Muscle layer of colon (tissue), 2 donors: ENCODE measurements at regions not wholly inside any gene's neighbourhood (a gene's known extent, or its start where the extent isn't known, plus 50 kb on each side); places are given as distances from the start of the nearest gene placed in this dataset.

Experiments
- H3K27ac ChIP-seq: one replicate; pipeline ENCODE4 v1.7.0; 2013; ENCODE audit warnings: low read depth, mild to moderate bottlenecking, low read length, moderate library complexity
- H3K27me3 ChIP-seq, 2 donors: one replicate each; pipeline ENCODE4 v1.7.0; 2013; ENCODE audit warnings: low read length in 2 of 2, mild to moderate bottlenecking in 2 of 2; ENCODE audit not compliant: insufficient read depth in 2 of 2, control insufficient read depth in 1 of 2
- H3K36me3 ChIP-seq: one replicate; pipeline ENCODE4 v1.7.0; 2013; ENCODE audit warnings: mild to moderate bottlenecking, low read length; ENCODE audit not compliant: insufficient read depth
- H3K4me1 ChIP-seq: one replicate; pipeline ENCODE4 v1.7.0; 2013; ENCODE audit warnings: mild to moderate bottlenecking, low read length; ENCODE audit not compliant: insufficient read depth
- H3K4me3 ChIP-seq, 2 donors: one replicate each; pipeline ENCODE4 v1.7.0; 2013; ENCODE audit warnings: low read length in 2 of 2, low read depth in 1 of 2, mild to moderate bottlenecking in 1 of 2, moderate library complexity in 1 of 2
- H3K9ac ChIP-seq: one replicate; pipeline ENCODE4 v1.7.0; 2013; ENCODE audit warnings: low read length
- H3K9me3 ChIP-seq: one replicate; pipeline ENCODE4 v1.7.0; 2013; ENCODE audit warnings: mild to moderate bottlenecking, low read length
- donor health status: abdominal sarcoma.
- donor health status: Adenocarcinoma of cecum.

DNA sequence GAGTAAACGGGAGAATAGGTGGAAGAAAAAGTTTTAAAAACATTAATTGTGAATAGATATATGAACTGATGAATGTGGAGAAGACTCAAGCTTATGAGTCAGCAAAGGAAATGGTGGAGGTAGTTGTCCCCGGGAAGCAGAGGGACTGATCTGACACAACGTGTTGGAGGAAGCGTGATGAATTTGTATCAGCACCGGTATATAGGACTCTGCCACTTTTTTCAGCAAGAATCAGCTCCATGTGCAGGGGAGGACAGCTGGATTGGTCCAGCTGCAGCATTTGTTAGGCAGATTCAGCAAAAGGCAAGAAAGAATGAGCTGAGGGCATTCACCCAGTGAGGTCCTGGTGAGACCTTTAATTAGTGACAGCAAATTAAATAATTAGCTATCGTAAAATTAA is 276.0 kb downstream of the TENT4A start:
- Histone ChIP-seq H3K4me1 (no peaks in the 10 kb centered on the region), H3K9ac (no peak overlapping the region), H3K36me3 (no peaks in the 10 kb centered on the region), H3K27me3 (no peaks in the 10 kb centered on the region), H3K9me3 (no peaks in the 10 kb centered on the region), H3K27ac (no peak overlapping the region), H3K4me3 (no peak overlapping the region)

DNA sequence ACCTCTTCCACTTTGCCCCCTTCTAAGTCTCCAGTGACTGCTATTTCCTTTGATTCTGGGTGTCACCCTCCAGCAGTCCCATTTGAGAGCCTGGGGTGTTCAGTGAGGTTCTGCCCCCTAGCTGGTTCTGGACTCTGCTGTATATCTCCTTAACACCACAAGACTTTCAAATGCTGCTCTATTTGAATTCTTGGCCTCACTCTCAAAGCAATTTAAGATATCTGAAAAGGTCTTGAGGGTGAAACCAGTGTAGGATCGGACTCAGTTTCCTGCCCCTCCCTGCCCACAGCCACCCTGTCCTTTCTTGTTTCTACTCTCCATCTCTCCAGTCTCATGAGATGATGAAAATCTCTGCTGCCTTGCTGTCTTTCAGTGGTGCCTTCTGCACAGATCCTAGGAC is 280.9 kb downstream of the TENT4A start:
- H3K27me3 ChIP-seq: no peaks in the 10 kb centered on the region
- H3K4me3 ChIP-seq: no peak overlapping the region
- H3K9ac ChIP-seq: no peak overlapping the region
- no peak overlapping the region for H3K27ac ChIP-seq
- no peaks in the 10 kb centered on the region for H3K9me3 ChIP-seq
- no peaks in the 10 kb centered on the region for H3K36me3 ChIP-seq
- no peaks in the 10 kb centered on the region for H3K4me1 ChIP-seq

DNA sequence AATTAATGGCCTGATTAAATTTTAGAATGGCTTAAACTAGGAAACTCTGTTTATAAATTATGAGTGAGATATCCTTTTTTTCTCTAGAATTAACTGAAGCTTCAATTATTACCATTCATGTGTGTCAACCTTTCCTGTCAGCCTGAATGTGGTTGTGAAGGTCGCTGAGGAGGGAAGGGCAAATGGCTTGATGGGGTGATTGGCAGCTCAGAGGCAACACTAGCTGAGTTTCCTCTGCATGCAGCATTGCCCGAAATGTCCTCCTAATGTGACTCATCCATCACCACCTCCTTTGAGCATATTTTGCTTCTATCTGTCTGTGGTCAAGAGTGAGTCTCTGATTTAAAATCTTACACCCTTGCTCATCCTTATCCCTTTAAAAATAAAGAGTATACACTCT is 281.9 kb downstream of the TENT4A start:
- Histone ChIP-seq H3K9ac (no peak overlapping the region), H3K9me3 (no peaks in the 10 kb centered on the region), H3K27me3 (no peaks in the 10 kb centered on the region), H3K36me3 (no peaks in the 10 kb centered on the region), H3K4me1 (no peaks in the 10 kb centered on the region), H3K4me3 (no peak overlapping the region), H3K27ac (no peak overlapping the region)

DNA sequence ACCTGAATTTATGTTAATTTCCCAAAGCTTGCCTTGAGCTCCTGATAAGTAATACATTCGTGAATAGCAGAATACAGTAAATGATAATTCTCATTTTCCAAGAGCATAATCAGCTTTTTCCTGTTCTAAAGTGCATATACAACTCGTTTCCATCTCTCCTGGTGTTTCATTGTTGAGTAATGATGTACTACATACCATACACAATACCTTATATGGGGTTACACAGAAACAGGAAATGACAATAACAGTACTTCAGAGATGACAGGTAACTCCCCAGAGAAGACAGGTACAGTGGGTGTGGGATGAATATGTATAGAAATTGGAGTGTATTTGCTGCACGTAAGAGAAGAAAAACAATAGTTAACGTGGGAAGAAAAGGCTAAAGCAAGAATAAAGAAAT is 287.1 kb downstream of the TENT4A start:
- no peak overlapping the region for H3K27ac ChIP-seq
- H3K4me3 ChIP-seq: no peak overlapping the region
- no peak overlapping the region for H3K9ac ChIP-seq
- no peaks in the 10 kb centered on the region for H3K9me3 ChIP-seq
- no peaks in the 10 kb centered on the region for H3K27me3 ChIP-seq
- no peaks in the 10 kb centered on the region for H3K36me3 ChIP-seq
- H3K4me1 ChIP-seq: no peaks in the 10 kb centered on the region

DNA sequence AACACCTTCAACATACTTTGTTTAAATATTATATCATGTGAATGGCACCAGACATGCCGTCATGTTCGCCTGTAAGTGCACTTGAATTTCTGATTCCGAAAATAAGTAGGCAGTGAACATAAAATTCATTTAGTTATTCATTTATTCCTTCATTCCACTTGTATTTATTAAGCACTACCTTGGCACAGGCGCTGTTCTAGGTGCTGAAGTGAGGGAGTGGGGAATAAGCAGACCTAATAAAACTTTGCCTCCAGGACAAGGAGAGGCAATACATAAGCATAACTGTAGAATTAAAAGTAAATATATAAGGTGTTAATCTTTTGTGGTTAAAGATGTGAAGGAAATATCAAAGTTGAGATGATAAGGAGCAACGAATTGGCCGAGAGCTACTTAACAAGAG is 297.4 kb downstream of the TENT4A start:
- H3K4me1 ChIP-seq: no peaks in the 10 kb centered on the region
- no peak overlapping the region for H3K4me3 ChIP-seq
- no peak overlapping the region for H3K9ac ChIP-seq
- H3K27me3 ChIP-seq: no peaks in the 10 kb centered on the region
- no peak overlapping the region for H3K27ac ChIP-seq
- no peaks in the 10 kb centered on the region for H3K36me3 ChIP-seq
- no peaks in the 10 kb centered on the region for H3K9me3 ChIP-seq

DNA sequence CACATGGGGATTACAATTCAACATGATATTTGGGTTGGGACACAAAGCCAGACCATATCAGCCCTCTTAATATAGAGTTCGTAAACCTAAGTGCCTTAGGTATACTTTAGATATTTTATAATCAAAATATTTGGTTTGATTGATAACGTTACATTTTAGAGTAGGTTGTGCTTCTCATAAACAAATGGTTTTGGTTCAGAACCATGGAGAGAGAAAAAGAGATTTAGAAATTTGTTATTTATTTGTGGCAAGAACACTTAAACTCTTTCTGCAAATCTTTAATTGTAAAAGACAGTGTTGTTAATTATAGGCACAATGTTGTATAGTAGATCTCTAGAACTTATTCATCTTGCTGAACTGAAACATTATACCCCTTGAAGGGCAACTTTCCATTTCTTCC is 298.8 kb downstream of the TENT4A start:
- no peaks in the 10 kb centered on the region for H3K4me1 ChIP-seq
- no peak overlapping the region for H3K27ac ChIP-seq
- H3K36me3 ChIP-seq: no peaks in the 10 kb centered on the region
- H3K4me3 ChIP-seq: no peak overlapping the region
- no peaks in the 10 kb centered on the region for H3K27me3 ChIP-seq
- H3K9ac ChIP-seq: no peak overlapping the region
- H3K9me3 ChIP-seq: no peaks in the 10 kb centered on the region

DNA sequence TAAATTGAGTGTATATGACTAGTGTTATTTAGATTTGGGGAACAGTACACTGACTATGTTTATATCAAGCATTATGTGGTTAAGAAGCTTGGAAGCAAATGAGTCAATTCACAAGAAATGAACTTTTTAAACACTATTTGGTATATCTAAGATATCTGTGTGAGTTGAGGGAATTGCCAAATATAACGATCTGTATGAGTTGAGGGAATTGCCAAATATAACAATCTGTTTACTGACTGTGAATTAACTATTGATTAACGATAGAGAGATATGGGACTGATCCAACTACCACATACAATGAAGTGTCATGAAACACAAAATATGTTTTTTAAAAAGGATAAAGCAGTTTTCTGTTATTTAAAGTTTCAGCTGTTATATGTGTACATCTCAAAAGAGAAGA is 301.4 kb downstream of the TENT4A start:
- H3K9me3 ChIP-seq: no peaks in the 10 kb centered on the region
- no peaks in the 10 kb centered on the region for H3K27me3 ChIP-seq
- H3K4me3 ChIP-seq: no peak overlapping the region
- no peak overlapping the region for H3K27ac ChIP-seq
- H3K36me3 ChIP-seq: no peaks in the 10 kb centered on the region
- H3K4me1 ChIP-seq: no peaks in the 10 kb centered on the region
- H3K9ac ChIP-seq: no peak overlapping the region

DNA sequence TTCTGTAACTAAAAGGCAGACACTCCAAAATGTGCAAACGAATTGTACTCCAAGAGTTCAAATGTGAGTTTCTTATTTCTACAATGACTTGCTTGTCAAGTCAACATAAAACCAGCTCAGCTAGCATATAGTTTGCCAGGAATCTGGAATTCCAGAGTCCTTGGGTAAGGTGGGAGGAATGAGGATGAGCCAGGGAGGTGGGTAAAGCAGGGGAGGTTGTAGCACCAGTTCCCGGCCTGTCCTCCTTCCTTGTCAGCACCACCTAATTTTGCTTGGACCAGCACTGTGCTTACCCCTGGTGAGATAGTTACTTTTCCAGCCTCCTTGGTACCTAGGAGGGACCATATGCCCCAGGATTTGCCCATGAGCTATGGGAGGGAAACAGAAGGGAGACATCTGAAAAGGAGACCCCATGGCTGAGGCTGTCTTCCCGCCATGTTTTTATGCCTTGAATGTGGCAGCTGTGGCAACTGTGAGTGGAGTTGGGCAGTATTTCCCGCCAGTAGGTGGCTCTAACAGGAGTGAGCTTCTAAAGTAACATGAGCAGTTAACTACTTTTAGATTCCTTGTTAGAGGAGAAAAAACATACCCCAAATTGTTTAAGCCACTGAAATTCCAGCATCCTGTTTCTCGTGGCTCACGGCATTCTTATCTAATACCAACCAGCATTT is 302.5 kb downstream of the TENT4A start:
- no peaks in the 10 kb centered on the region for H3K36me3 ChIP-seq
- no peak overlapping the region for H3K9ac ChIP-seq
- H3K9me3 ChIP-seq: no peaks in the 10 kb centered on the region
- no peak overlapping the region for H3K4me3 ChIP-seq
- no peak overlapping the region for H3K27ac ChIP-seq
- no peaks in the 10 kb centered on the region for H3K4me1 ChIP-seq
- H3K27me3 ChIP-seq: no peaks in the 10 kb centered on the region

DNA sequence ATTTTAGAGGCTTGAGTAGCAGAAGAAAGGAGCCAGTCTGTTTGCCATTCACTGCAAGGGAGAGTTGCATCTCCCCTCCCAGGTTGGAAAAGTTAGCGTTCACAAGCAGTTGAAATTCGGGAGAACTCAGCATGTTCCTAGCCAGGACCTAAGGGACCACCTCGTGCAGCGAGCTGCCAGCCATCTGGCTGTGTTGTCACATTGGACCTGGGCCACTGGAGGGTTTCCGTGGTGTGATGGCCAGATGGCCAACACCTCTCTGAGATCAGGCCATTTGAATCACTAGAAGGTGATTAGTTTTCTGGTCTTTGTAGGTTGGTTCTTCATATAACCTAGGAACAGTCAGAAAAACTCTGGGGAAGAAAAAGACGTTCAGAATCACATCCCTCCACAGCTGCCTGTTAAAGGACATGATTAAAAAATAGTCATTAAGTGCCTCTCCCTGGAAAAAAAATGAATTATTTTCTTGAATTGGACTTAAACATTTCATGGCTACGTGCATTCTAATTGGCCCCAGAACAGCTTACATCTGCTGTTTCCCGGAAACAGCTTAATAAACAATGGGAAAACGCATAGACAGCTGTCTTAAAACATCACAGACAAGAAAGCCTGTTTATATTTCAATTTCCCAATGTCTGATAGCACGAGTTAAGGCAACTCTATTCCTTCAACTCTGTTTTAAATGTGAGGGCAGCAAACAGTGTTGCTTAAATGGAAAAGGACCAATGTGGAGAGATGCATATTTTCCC is 303.9 kb downstream of the TENT4A start:
- H3K27ac ChIP-seq: no peak overlapping the region
- H3K9ac ChIP-seq: no peak overlapping the region
- H3K36me3 ChIP-seq: no peaks in the 10 kb centered on the region
- H3K4me1 ChIP-seq: no peaks in the 10 kb centered on the region
- H3K4me3 ChIP-seq: no peak overlapping the region
- H3K9me3 ChIP-seq: peaks cover 3% of the 10 kb centered on the region
- no peaks in the 10 kb centered on the region for H3K27me3 ChIP-seq

DNA sequence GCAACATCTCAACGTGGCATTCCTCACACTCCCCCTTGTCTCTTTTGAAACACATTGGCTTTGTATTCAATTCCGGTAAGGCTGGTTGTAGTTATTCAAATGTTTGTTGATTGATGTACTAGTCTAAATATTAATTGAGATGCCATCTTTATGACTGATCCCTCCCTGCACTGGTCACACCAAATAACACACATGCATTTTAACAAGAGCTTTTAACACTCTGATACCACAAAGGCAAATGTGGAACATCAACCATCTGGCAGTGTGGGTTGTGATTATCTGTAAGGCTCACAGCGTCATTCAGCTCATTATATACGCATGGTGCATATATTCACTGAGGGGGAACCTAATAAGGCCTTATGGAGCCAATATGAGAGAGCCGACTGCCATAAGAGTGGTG is 305.0 kb downstream of the TENT4A start:
- Histone ChIP-seq H3K27me3 (no peaks in the 10 kb centered on the region), H3K36me3 (no peaks in the 10 kb centered on the region)

DNA sequence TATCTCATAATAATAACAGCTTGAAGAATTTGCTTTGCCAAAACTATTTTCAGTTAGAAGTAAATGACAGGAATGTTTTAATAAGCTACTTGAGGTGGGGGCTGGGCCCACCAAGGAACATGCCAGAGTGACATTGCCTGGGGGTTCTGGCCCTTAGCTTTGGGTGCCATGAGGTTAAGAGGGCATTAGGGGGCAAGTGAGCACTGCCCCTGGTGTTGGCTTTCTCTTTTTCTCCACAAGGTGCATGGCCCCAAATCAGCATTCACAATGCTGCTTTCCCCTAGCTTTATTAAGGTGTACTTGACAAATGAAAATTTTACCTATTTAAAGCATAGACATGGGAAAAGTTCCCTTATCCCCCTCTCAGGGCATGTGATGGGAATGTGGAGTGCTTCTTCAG is 305.4 kb downstream of the TENT4A start:
- no peak overlapping the region for H3K9ac ChIP-seq
- no peak overlapping the region for H3K4me3 ChIP-seq
- no peaks in the 10 kb centered on the region for H3K27me3 ChIP-seq
- peaks cover 11% of the 10 kb centered on the region for H3K9me3 ChIP-seq
- no peak overlapping the region for H3K27ac ChIP-seq
- no peaks in the 10 kb centered on the region for H3K36me3 ChIP-seq
- no peaks in the 10 kb centered on the region for H3K4me1 ChIP-seq

More for the DNA sequence above, 305.0 kb downstream of the TENT4A start:
- H3K9me3 ChIP-seq: peaks cover 11% of the 10 kb centered on the region
- no peak overlapping the region for H3K4me3 ChIP-seq
- H3K4me1 ChIP-seq: no peaks in the 10 kb centered on the region
- H3K9ac ChIP-seq: no peak overlapping the region
- H3K27ac ChIP-seq: no peak overlapping the region
